Mesothelial cell of epicardium (in vitro differentiated cells): ENCODE measurements at regions not wholly inside any gene's neighbourhood (a gene's known extent, or its start where the extent isn't known, plus 50 kb on each side); places are given as distances from the start of the nearest gene placed in this dataset.

Experiments used
- DNase-seq, 2 experiments: peaks; one replicate each; pipeline ENCODE4 v3.0.0; 2021; ENCODE audit warnings: low spot score in 2 of 2; ENCODE audit not compliant: unreplicated experiment in 2 of 2
- H3K27ac Mint-ChIP-seq: 2 replicates; pipeline ENCODE4 v1.8.0; 2021; ENCODE audit warnings: mixed read lengths
- H3K27me3 Mint-ChIP-seq: 2 replicates; pipeline ENCODE4 v1.8.0; 2021; ENCODE audit warnings: low read depth, mixed read lengths
- H3K36me3 Mint-ChIP-seq: 2 replicates; pipeline ENCODE4 v1.8.0; 2021; ENCODE audit warnings: mixed read lengths
- H3K4me1 Mint-ChIP-seq: 2 replicates; pipeline ENCODE4 v1.8.0; 2021; ENCODE audit warnings: mixed read lengths
- H3K4me3 Mint-ChIP-seq: 2 replicates; pipeline ENCODE4 v1.8.0; 2021; ENCODE audit warnings: mild to moderate bottlenecking, moderate library complexity, mixed read lengths
- H3K9me3 Mint-ChIP-seq: 2 replicates; pipeline ENCODE4 v1.8.0; 2021; ENCODE audit warnings: mixed read lengths
- TF ChIP-seq, protein P1 (sequence below): fragments of 200-600 bp; sonication (generic); IDR thresholded peaks from one replicate; pipeline ENCODE4 v1.5.0; 2021; ENCODE audit warnings: antibody characterized with exemption; ENCODE audit not compliant: unreplicated experiment

DNA sequence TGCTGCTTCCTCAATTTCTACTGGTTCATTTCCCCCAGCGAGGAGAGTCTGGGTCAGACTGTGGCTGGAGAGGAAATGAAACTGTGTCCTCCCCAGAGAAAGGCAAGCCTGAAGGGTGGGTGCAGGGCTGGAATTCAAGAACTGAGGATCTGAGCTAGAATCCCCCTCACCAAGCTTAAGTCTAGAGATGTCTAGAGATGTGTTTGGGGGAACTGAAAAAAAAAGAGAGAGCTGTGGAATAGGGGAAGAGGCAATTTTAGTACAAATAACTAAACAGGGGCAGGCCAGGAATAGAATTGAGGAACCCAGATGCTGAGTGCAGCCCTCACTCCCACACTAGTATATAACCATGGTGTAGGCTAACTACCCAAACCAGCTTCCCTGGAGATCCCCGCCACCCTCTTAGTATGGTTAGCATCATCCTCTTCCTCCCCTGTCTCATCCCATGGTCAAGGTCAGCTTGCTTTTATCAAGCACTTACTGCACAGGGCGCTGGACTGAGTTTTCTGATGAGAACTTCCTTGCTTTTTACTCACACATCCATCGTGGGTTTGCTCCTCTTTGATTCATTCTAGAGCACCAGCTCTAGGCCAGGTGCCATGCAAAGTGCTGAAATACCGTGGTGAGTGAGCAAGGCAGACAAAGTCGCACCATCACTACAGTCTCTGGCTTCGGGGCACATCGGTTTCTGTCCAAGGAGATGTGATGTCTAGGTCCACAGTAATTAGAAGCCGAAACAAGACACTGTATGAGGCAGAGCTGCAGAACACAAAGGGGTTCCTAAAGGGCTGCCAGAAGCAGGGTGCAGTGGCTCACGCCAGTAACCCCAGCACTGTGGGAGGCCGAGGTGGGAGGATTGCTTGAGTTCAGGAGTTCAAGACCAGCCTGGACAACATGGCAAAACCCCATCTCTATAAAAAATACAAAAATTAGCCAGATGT is 112.9 kb upstream of the IPO9 start:
- no peak overlapping the region for H3K27ac Mint-ChIP-seq
- H3K4me1 Mint-ChIP-seq = peaks cover 28% of the 10 kb centered on the region
- no peak overlapping the region for H3K4me3 Mint-ChIP-seq
- no peaks in the 10 kb centered on the region for H3K9me3 Mint-ChIP-seq
- H3K36me3 Mint-ChIP-seq = peaks cover 16% of the 10 kb centered on the region
- TF ChIP-seq, protein P1, sequence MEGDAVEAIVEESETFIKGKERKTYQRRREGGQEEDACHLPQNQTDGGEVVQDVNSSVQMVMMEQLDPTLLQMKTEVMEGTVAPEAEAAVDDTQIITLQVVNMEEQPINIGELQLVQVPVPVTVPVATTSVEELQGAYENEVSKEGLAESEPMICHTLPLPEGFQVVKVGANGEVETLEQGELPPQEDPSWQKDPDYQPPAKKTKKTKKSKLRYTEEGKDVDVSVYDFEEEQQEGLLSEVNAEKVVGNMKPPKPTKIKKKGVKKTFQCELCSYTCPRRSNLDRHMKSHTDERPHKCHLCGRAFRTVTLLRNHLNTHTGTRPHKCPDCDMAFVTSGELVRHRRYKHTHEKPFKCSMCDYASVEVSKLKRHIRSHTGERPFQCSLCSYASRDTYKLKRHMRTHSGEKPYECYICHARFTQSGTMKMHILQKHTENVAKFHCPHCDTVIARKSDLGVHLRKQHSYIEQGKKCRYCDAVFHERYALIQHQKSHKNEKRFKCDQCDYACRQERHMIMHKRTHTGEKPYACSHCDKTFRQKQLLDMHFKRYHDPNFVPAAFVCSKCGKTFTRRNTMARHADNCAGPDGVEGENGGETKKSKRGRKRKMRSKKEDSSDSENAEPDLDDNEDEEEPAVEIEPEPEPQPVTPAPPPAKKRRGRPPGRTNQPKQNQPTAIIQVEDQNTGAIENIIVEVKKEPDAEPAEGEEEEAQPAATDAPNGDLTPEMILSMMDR = no peak
- H3K27me3 Mint-ChIP-seq = no peaks in the 10 kb centered on the region
- DNase-seq = no peak

DNA sequence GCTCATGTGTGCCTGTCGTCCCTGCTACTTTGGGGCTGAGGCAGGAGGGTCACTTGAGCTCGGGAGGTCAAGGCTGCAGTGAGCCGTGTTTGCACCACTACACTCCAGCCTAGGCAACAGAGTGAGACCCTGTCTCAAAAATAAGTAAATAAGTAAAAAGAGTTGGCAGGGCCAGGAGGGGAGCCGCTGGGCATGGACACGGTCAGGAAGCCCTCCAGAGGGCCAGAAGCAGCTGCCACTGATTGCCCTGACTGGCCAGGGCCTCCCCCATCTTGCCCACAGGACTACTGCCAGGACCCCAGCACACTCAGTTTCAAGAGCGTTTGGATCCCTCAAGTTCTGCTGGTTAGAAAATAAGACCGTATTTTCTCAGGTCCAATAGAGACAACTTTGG is 112.2 kb upstream of the IPO9 start:
- Mint-ChIP-seq H3K36me3 (peaks cover 16% of the 10 kb centered on the region), H3K27ac (no peak overlapping the region), H3K4me1 (peaks cover 31% of the 10 kb centered on the region), H3K9me3 (no peaks in the 10 kb centered on the region), H3K4me3 (no peak overlapping the region), H3K27me3 (no peaks in the 10 kb centered on the region)
- TF ChIP-seq, protein P1 = no peak
- DNase-seq = no peak

GRCh38 chr1:201717286-201717685 is 111.7 kb upstream of the IPO9 start:
- H3K4me3 Mint-ChIP-seq = no peak overlapping the region
- H3K27me3 Mint-ChIP-seq = no peaks in the 10 kb centered on the region
- DNase-seq = no peak
- no peaks in the 10 kb centered on the region for H3K9me3 Mint-ChIP-seq
- TF ChIP-seq, protein P1 = no peak
- peaks cover 16% of the 10 kb centered on the region for H3K36me3 Mint-ChIP-seq
- peaks cover 35% of the 10 kb centered on the region for H3K4me1 Mint-ChIP-seq
- H3K27ac Mint-ChIP-seq = no peak overlapping the region

- Mint-ChIP-seq H3K4me1 (peaks cover 35% of the 10 kb centered on the region), H3K4me3 (no peak overlapping the region), H3K9me3 (no peaks in the 10 kb centered on the region), H3K27me3 (no peaks in the 10 kb centered on the region), H3K27ac (peak overlapping the region; percentile 20), H3K36me3 (peaks cover 16% of the 10 kb centered on the region)
- TF ChIP-seq, protein P1 = no peak
- DNase-seq = no peak
These were observed 110.4 kb upstream of the IPO9 start for GRCh38 chr1:201718346-201719202.

GRCh38 chr1:201719812-201720521 is 109.0 kb upstream of the IPO9 start:
- Mint-ChIP-seq H3K27ac (peak overlapping the region; percentile 89), H3K36me3 (peaks cover 13% of the 10 kb centered on the region), H3K4me3 (no peak overlapping the region), H3K27me3 (no peaks in the 10 kb centered on the region), H3K4me1 (peaks cover 42% of the 10 kb centered on the region), H3K9me3 (no peaks in the 10 kb centered on the region)
- DNase-seq = no peak
- TF ChIP-seq, protein P1 = no peak
